WI38 (cell line): ENCODE measurements at regions not wholly inside any gene's neighbourhood (a gene's known extent, or its start where the extent isn't known, plus 50 kb on each side); places are given as distances from the start of the nearest gene placed in this dataset.

ENCODE experiments used
- H3K4me3 ChIP-seq: 2 replicates; pipeline ENCODE4 v1.5.1; 2011; ENCODE audit warnings: low read depth, mild to moderate bottlenecking, control low read depth, low read length
- TF ChIP-seq, protein P1 (sequence below): IDR thresholded peaks from 2 replicates; pipeline ENCODE4 v1.5.1; 2012; ENCODE audit warnings: low read depth, mild to moderate bottlenecking, control low read depth, low read length

DNA sequence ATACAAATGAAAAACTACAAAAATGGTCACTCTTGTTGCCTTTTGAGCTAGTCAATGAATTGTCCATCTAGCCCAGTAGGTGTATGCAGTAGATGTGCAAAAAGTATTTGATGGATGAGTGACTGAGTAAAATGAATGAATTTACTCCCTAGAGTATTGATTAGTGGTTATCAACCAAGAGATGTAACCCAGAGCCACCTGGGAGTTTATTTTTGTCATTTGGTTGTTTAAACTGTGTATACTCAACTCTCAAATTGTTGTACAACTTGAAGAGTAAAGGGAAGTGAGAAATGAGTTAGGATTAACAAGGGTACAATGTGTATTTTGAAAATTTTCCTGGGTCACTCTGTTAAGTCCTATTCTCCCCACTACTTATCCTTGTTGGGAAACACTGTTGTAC, 124.1 kb upstream of the TMCO5A start:
- H3K4me3 ChIP-seq, result no peak overlapping the region
- TF ChIP-seq, protein P1, sequence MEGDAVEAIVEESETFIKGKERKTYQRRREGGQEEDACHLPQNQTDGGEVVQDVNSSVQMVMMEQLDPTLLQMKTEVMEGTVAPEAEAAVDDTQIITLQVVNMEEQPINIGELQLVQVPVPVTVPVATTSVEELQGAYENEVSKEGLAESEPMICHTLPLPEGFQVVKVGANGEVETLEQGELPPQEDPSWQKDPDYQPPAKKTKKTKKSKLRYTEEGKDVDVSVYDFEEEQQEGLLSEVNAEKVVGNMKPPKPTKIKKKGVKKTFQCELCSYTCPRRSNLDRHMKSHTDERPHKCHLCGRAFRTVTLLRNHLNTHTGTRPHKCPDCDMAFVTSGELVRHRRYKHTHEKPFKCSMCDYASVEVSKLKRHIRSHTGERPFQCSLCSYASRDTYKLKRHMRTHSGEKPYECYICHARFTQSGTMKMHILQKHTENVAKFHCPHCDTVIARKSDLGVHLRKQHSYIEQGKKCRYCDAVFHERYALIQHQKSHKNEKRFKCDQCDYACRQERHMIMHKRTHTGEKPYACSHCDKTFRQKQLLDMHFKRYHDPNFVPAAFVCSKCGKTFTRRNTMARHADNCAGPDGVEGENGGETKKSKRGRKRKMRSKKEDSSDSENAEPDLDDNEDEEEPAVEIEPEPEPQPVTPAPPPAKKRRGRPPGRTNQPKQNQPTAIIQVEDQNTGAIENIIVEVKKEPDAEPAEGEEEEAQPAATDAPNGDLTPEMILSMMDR, result no peak

DNA sequence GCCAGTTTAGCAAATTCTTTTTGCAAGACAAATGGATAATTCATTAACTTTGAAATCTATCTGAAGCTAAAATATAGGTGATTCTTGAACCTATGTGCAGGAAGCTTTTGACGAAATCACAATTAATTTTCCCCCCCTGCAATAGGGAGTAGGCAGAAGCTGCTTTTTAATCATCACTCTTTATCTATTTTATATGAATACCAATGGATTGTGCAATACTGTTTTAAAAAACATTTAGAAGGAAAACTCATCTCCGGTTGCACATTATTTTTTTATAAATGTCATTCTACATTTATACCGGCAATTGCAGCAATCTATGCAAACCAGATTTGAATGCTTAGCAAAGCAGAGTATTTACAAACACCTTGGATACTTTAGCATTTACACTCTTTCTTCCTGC, 121.1 kb upstream of the TMCO5A start:
- no peak overlapping the region for H3K4me3 ChIP-seq
- TF ChIP-seq, protein P1, result no peak

DNA sequence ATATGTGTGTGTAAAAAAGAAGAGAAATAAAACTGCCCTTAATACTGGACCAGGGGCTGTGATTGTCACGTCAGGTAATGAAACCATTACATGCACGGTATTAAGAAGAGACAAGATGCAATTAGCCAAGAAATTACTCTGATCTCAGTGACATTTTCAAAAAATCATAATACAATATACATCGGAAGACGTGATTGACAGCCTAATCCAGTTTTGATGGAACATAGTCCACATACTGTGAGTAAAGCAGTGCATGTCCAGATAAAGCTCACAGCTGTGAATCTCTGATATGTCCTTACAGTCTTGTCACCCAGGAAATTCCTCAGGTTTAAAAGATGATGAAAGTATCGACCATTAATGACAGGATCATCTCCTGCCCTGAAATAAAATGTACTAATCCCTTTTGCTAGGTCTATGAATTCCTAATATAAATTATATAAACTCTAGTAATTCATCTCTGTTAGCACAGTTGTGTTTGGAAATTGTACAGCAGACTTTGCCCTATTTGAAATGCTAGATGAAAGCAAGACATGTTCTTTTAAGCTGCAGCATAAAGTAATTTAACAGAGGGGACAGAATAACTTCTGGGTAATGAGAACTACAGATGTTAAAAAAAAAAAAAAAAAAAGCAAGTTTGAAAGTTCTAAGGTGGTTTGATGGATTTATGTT, 119.5 kb upstream of the TMCO5A start:
- H3K4me3 ChIP-seq, result no peak overlapping the region
- TF ChIP-seq, protein P1, result no peak

DNA sequence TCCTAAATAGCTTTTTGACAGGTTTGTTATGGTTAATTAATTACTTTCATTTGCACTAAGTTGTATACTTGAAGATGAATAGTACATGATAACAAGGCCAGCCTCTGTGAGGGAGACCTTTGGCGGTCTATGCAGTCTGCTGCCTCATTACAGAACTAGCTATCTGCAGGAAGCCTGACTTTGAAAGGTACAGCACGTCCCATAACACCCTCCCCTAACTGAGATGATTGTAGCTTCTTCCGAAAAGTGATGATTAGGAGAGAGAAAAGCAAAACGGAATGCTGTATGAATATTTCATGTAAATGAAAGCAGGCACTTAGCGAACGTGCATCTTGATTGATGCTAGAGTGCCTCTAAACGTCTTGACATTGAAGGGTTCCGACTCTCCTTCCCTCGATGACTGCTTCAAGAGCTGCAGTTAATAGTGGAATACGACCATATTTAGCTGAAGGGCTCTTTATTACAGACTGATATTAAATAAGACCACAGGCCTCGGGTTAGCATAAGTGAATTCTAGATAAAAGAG, 116.2 kb upstream of the TMCO5A start:
- TF ChIP-seq, protein P1, result no peak
- H3K4me3 ChIP-seq, result no peak overlapping the region

DNA sequence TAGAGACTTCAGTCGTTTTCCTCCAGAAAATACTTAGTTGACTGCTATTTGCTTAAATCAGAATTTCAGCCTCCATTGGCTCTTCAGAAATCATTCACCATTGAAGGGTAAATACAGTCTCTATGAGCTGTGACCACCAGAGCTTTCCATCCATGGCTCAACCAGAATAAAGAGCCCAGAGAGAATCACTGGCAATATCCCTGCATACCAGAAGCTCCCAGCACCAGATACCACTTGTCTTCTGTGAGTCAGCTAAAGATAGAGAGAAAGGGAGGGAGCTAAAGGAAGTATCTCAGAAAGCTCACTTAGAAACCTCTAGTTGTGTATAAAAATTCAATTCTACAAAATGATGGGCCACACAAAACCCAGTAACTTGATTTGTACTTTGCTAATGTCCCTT, 115.2 kb upstream of the TMCO5A start:
- TF ChIP-seq, protein P1, result no peak
- no peak overlapping the region for H3K4me3 ChIP-seq

DNA sequence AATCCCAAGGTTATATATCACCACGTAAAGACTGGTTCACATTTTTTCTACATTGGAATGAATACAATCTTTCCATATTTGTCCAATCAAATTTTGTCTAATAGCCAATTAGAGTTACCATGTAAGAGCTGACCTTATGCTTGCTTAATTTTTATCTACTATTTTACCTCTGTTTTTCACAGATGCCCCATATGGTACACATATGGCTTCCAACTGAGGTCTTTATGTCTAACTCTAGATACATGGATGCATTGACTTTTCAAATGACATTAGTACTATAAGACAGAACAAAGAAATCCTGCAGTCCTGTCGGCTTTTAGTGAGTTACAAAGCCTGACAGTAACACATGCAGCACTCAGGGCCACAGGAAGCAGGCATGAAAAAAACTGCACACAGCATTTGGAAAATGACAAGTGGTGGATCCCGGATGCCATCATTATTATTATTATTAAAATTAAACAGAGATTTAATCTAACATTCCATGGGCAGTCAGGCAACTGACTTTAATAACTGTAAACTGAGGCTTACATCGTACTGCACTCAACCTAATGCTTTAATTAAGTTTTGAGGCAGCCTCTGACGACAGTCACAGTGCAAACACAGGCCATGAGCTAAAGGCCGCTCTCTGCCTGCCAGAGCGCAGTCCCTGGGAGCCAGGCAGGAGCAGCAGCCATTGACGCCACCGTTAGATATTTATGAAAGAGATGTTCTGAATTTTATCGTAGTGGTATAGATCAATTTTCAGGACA, 113.9 kb upstream of the TMCO5A start:
- TF ChIP-seq, protein P1, result no peak

DNA sequence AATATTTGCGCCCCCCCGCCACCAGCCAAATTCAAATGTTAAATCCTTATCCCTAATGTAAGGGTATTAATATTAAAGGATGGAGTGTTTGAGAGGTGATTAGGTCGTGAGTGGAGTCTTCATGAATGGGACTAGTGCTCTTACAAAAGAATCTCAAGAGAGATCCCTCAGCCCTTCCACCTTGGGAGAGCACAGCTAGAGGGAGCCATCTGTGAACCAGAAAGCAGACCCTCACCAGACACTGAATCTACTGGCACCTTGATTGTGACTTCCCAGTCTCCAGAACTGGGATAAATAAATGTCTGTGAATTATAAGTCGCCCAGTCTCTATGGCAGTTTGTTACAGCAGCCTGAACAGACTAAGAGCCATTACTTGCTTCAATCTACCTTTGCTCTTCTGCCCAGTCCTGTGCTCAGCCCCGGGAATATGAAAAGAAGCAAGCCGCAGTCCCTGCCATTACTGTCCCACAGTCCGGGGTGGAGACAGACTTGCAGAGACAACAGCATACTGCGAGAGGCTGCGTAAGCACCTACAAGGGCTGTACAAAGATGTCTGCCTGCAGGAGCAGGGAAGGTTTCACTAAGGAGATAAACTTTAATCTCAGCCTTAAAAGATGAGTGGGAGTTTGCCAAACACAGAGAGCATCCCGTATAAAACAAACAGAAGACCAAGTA, 110.7 kb upstream of the TMCO5A start:
- no peak overlapping the region for H3K4me3 ChIP-seq
- TF ChIP-seq, protein P1, result no peak

More for the DNA sequence above, 113.9 kb upstream of the TMCO5A start:
- H3K4me3 ChIP-seq, result no peak overlapping the region
